ENCODE measurements at regions not wholly inside any gene's neighbourhood (a gene's known extent, or its start where the extent isn't known, plus 50 kb on each side); places are given as distances from the start of the nearest gene placed in this dataset.
A peak's percentile ranks its signal among the peaks of the same experiment; 100 is the strongest.

DNA sequence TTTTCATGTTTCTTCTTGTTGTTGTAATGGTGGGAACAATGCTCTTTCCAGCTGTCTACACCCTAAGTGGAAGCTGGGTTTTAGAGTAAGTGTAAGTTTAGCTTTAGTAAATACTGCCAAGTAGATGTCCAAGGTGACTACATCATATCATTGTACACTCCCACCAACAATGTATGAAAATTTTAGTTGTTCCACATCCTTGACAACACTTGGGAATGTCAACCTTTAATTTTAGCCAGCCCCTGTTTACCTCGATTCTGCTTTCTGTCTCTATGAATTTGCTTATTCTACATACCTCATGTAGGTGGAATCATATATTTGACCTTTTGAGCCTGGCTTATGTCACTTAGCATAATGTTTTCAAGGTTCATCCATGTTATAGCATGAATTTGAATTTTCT is 93.0 kb downstream of the MTPAP start:
- no peaks in the 10 kb centered on the region for H3K4me1 Mint-ChIP-seq
- H3K9me3 Mint-ChIP-seq = peaks cover 22% of the 10 kb centered on the region
- H3K4me3 Mint-ChIP-seq = no peak overlapping the region
- H3K36me3 Mint-ChIP-seq = peaks cover 11% of the 10 kb centered on the region
- no peak overlapping the region for H3K27ac Mint-ChIP-seq
- peaks cover 22% of the 10 kb centered on the region for H3K27me3 Mint-ChIP-seq

DNA sequence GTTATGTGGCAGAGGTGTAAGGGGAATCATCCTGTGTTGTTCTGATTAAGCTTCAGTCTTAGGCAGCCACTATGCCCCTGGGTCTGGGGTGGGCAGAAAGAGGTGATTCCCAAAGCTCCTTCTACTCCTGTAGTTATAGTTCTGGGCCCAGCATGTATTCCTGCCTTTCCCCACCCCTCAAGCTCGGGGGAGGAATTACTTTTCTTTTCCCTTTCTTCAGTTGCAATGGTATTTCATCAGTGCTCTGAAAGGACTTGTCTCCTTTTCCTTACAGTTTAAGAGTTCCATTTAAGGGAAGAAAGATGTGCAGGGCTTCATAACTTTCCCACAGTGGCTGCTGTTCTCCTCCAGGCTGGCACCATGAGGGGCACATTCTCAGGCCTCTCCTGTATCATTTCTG is 94.2 kb downstream of the MTPAP start:
- Mint-ChIP-seq H3K4me1 (no peaks in the 10 kb centered on the region), H3K4me3 (no peak overlapping the region), H3K27me3 (peaks cover 20% of the 10 kb centered on the region), H3K27ac (no peak overlapping the region), H3K36me3 (peaks cover 11% of the 10 kb centered on the region), H3K9me3 (peaks cover 22% of the 10 kb centered on the region)

DNA sequence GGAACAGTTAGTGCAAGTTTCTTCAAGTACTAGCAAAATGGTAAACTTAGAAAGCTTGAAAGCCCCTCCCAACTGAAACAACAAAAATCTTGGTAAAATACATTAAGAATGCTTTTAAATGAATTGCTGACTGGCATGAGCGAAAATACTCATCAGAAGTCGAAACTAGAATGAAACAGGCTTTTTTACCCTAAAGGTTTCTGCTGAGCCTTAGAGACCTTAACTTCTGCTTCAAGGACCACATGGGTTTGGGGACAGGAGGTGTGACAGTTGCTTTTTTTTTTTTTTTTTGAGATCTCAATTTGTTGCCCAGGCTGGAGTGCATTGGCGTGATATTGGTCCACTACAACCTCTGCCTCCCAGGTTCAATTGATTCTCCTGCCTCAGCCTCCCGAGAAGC is 100.3 kb downstream of the MTPAP start:
- H3K36me3 Mint-ChIP-seq = peaks cover 2% of the 10 kb centered on the region
- no peak overlapping the region for H3K4me3 Mint-ChIP-seq
- H3K27ac Mint-ChIP-seq = no peak overlapping the region
- H3K9me3 Mint-ChIP-seq = peaks cover 12% of the 10 kb centered on the region
- H3K4me1 Mint-ChIP-seq = peaks cover 10% of the 10 kb centered on the region
- peaks cover 2% of the 10 kb centered on the region for H3K27me3 Mint-ChIP-seq

DNA sequence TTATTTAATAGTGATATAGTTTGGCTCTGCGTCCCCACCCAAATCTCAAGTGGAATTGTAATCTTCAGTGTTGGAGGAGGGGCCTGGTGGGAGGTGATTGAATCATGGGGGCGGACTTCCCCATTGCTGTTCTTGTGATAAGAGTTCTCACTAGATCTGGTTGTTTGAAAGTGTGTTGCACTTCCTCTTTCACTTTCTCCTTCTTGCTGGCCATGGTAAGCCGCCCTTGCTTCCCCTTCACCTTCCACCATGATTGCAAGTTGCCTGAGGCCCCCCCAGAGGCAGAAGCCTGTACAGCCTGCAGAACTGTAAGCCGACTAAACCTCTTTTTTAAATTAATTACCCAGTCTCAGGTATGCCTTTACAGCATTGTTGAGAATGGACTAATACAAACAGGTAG is 101.4 kb downstream of the MTPAP start:
- H3K4me3 Mint-ChIP-seq = peak overlapping the region; percentile 15
- no peak overlapping the region for H3K27ac Mint-ChIP-seq
- peaks cover 10% of the 10 kb centered on the region for H3K4me1 Mint-ChIP-seq
- H3K27me3 Mint-ChIP-seq = peaks cover under 1% of the 10 kb centered on the region
- no peaks in the 10 kb centered on the region for H3K36me3 Mint-ChIP-seq
- H3K9me3 Mint-ChIP-seq = peaks cover 6% of the 10 kb centered on the region

DNA sequence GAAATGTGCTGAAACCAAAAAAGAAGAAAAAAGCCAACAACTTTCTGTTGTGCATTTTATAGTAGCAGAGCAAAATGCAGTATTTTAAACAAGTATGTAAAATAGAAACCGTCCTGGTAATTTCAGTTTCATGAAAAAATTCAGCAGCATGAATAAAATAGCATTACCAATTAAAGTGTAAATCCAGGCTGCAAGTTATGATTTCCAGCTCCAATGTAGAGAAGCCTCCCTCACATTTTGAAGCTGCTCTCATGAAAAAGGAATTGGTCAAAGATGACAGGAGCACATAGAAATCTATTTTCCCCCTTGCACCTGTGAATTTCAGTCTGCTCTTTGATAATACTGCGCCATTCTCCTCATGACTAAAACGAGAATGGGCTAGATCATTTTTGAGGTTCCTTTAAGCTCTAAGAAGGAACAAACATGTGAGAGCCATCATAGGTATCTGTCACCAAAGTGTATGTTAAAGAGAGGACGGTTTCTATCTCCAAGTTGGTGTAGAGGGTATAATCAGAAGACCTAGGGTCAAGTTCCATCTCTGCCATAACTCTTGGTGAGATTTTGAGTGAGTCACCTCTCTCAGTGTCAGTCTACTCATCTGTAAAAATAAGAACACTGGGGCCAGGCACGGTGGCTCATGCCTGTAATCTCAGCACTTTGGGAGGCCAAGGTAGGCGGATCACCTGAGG is 107.5 kb downstream of the MTPAP start:
- no peaks in the 10 kb centered on the region for H3K9me3 Mint-ChIP-seq
- H3K4me1 Mint-ChIP-seq = no peaks in the 10 kb centered on the region

DNA sequence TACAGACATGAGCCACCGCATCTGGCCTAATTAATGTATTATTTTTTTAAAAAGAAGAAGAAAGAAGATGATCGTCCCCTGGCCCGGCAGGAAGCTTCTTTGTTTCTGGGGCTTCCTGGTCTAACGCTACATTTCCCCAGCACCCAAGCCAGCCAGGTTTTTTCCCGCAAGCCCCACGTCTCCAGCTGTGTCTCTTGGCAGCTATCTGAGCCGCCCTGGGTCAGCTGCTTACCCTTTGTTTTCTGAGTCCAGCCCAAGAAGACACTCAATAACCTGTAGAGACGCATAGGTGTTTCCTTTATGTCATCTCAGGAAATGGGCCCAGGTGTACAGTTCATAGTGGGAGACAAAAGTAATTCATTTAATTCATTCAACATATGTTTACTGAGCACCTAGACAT is 110.2 kb downstream of the MTPAP start:
- H3K4me1 Mint-ChIP-seq = no peaks in the 10 kb centered on the region
- no peak overlapping the region for H3K4me3 Mint-ChIP-seq
- H3K9me3 Mint-ChIP-seq = no peaks in the 10 kb centered on the region
- peaks cover 11% of the 10 kb centered on the region for H3K27me3 Mint-ChIP-seq
- no peak overlapping the region for H3K27ac Mint-ChIP-seq
- no peaks in the 10 kb centered on the region for H3K36me3 Mint-ChIP-seq

More for the DNA sequence above, 107.5 kb downstream of the MTPAP start:
- no peak overlapping the region for H3K4me3 Mint-ChIP-seq
- H3K27me3 Mint-ChIP-seq = peaks cover 5% of the 10 kb centered on the region
- H3K36me3 Mint-ChIP-seq = no peaks in the 10 kb centered on the region
- H3K27ac Mint-ChIP-seq = no peak overlapping the region

DNA sequence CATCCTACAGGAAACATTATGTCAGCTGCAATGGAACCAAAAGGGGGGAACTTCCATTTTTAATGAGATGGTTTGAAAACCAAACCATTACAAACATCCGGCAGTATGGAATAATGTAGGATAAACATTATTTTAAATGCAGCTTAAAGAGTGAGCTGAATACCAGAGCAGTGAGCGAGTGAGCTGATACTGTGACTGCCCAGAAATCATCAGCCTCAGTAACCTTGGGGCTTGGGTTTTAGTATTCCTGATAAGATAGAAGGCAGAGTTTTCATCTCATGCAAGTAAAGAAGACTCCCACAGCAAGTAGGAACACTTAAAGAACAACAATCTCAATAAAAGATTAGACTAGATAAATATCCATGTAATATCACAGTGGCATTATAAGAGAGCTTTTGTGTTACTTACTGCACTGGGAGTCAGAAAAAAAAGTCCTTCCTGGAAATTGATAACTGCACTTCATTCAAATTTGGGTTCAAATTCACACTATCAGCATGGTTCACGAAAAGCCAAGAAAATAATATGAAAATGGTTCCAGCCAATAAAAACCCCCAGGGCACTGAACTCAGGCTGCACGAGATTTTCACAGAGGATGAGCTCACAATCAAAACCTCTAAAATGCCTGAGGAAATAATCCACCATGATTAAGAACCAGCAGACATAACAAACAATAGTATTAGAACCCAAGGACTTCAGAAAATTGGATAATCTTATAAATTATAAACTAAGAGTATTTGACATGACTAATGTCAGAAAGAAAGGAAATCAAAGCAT is 115.7 kb downstream of the MTPAP start:
- no peaks in the 10 kb centered on the region for H3K36me3 Mint-ChIP-seq
- no peak overlapping the region for H3K27ac Mint-ChIP-seq
- H3K4me3 Mint-ChIP-seq = no peak overlapping the region
- peaks cover 11% of the 10 kb centered on the region for H3K27me3 Mint-ChIP-seq
- H3K4me1 Mint-ChIP-seq = no peaks in the 10 kb centered on the region
- no peaks in the 10 kb centered on the region for H3K9me3 Mint-ChIP-seq

DNA sequence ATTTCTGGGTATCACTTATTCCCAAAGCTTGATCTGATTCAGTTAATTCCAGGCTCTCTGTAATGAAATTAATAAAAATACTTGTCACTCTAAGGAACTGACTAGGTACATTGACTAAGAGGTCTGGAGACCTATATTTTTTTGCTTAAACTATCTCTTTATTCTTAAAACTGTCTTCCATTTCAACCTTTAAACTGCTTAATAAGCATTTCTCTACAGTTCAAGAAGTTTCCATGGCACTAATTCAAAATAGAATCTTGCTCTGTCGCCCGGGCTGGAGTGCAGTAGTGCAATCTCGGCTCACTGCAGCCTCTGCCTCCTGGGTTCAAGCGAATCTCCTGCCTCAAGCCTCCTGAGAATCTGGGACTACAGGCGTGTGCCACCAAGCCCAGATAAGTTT is 117.4 kb downstream of the MTPAP start:
- H3K27ac Mint-ChIP-seq = no peak overlapping the region
- H3K27me3 Mint-ChIP-seq = peaks cover 13% of the 10 kb centered on the region
- no peaks in the 10 kb centered on the region for H3K36me3 Mint-ChIP-seq
- no peaks in the 10 kb centered on the region for H3K9me3 Mint-ChIP-seq
- no peak overlapping the region for H3K4me3 Mint-ChIP-seq
- H3K4me1 Mint-ChIP-seq = no peaks in the 10 kb centered on the region

DNA sequence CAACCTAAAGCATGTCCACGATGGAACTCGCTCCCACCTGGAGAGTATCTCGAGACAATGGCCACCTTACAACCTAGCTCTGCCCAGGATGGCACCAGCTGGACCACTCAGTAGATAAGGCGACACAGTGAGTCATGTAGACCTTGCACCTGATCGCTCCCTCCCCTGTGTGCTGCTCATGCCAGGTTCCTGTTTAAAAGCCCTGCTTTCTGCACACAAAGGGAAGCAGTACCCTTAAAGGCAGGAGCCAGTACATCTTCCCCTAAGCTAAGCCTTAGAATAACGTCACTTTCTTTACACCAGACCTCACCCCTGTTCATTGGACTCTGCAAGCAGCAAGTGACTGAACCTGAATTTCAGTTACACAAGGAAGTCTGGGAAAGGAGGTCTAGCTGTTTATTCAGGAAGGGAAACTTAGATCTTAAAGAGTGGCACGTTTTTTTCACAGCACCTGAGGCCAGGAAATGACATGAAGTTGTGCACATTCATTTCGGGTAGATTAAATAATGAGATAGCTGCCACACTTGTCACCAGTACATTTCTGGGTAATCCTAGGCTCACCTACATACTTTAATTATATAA is 117.9 kb downstream of the MTPAP start:
- H3K4me1 Mint-ChIP-seq = no peaks in the 10 kb centered on the region
- no peaks in the 10 kb centered on the region for H3K36me3 Mint-ChIP-seq
- H3K27me3 Mint-ChIP-seq = peaks cover 12% of the 10 kb centered on the region
- no peaks in the 10 kb centered on the region for H3K9me3 Mint-ChIP-seq
- no peak overlapping the region for H3K4me3 Mint-ChIP-seq
- no peak overlapping the region for H3K27ac Mint-ChIP-seq

DNA sequence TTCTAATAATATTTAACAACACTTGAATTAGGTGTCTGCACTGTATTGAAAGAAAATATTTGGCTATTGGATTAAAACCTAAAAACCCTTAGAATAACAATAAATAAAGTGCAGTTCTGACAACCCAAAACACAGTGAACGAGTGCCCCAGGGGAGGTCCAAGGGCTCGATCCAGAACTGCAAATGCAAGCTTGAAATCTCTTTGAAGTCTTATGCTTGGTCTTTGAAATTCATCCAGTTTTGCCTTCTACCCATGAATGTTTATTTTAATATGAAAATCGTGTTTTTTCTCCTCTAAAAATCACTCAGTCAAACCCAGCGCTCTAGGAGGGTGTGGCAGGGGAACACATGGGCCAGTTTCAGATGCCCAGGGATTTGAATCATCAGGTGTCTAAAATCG is 119.5 kb downstream of the MTPAP start:
- Mint-ChIP-seq H3K27me3 (peaks cover 9% of the 10 kb centered on the region), H3K36me3 (no peaks in the 10 kb centered on the region), H3K4me1 (no peaks in the 10 kb centered on the region), H3K27ac (no peak overlapping the region), H3K9me3 (no peaks in the 10 kb centered on the region), H3K4me3 (no peak overlapping the region)

DNA sequence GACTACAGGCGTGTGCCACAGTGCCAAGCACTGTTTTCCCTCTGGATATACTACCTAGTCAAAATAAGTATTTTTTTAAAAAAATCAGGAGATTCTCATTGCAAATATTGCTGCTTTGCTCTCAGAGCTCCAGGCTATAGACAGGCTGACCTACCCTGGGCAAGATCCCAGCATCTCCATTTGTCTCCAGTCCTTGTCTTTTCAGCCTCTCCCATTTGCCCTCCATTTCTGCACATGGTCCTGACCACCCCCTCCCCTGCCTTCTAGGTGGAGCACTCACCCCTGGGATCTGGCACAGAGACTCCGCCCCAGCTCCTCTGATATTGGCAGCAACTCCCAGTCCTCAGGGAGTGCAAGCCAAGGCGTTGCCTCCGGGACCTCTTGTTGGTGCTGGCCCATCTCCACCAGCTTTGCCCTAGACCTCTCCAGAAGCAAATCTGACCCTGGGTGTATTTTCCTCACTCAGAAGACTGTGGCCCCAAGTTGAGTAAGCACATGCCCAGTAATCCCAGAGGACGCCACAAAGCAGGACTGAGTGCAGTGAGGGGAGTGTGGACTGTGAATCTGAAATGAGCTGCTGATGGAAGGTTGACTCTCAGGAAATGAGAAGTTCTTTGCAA is 120.6 kb downstream of the MTPAP start:
- Mint-ChIP-seq H3K27me3 (peaks cover 6% of the 10 kb centered on the region), H3K4me3 (no peak overlapping the region), H3K27ac (no peak overlapping the region), H3K36me3 (no peaks in the 10 kb centered on the region), H3K9me3 (no peaks in the 10 kb centered on the region), H3K4me1 (no peaks in the 10 kb centered on the region)

DNA sequence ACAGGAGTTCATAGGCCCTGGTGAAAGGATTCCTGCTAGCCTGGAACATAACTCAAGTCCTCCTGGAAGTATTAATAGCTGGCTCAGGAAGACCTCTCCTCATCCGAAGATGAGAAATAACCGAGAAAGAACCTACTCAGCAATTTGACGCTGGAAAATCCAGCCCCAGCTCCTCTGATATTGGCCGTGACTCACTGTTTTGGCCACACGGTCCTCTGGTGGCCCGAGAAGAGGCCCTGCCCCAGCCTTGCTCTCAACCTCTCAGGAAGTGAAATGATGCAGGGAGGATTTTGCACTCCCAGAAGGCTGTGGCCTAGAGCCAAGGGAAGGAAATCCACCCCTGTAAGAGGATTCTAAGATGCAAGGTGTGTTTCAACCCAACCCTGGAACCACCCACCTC is 121.6 kb downstream of the MTPAP start:
- Mint-ChIP-seq H3K4me1 (no peaks in the 10 kb centered on the region), H3K4me3 (no peak overlapping the region), H3K36me3 (no peaks in the 10 kb centered on the region), H3K27ac (no peak overlapping the region), H3K9me3 (no peaks in the 10 kb centered on the region), H3K27me3 (peaks cover 2% of the 10 kb centered on the region)

DNA sequence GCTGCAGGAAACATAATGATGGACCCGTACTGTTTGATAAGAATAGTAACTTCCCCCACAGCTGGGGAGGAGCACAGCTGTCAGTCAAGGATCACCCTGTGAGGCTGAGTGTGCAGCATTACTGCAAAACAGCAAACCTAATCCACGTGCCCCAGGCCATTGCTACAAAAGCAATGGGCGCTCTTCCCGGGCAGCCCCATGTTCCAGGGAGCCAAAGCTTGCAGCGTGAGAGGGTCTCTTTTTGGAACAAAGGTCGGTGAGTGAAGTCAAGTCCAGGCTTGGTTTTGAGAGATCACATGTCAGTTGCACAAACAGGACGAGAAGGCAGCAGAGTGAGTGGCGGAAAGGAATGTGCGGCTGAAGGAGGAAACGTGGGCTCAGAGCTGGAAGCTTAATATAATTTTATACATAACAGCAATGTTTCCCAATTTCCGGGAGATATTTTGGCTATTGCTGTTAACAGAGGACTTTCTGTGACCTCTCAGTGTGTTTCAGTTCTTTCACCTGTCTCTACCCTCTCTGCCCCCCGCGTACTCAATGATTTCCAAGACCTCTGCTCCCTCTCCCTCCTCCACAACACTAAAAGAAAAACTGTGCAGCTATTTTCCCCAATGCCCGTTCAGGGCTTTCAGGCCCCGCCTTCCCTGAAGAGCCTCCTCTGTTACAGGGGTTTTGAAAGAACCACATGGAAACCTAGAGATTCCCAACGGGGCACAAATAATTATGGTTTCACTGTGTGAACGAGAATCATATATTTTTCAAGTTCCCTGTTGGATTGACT is 128.9 kb downstream of the MTPAP start:
- Mint-ChIP-seq H3K9me3 (no peaks in the 10 kb centered on the region), H3K4me3 (no peak overlapping the region), H3K36me3 (no peaks in the 10 kb centered on the region), H3K27ac (no peak overlapping the region), H3K27me3 (peaks cover 21% of the 10 kb centered on the region), H3K4me1 (peaks cover 13% of the 10 kb centered on the region)

DNA sequence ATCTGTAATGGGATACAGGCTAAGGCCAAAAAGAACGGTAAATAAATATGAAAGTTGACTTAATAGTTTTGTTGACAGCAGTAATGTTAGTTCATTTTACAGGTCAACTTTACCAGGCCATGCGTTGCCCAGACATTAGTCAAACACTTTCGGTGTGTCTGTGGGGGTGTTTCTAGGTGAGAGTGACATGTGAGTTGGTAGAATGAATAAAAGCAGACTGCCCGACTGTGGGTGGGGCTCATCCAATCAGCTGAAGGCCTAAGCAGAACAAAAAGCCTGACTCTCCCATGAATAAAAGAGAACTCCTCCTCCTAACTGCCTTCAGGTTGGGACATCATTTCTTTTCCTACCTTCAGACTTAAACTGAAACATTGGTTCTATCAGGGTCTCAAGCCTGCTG is 132.3 kb downstream of the MTPAP start:
- H3K4me1 Mint-ChIP-seq = peaks cover 13% of the 10 kb centered on the region
- H3K27ac Mint-ChIP-seq = no peak overlapping the region
- no peak overlapping the region for H3K4me3 Mint-ChIP-seq
- no peaks in the 10 kb centered on the region for H3K36me3 Mint-ChIP-seq
- no peaks in the 10 kb centered on the region for H3K9me3 Mint-ChIP-seq
- peaks cover 19% of the 10 kb centered on the region for H3K27me3 Mint-ChIP-seq

DNA sequence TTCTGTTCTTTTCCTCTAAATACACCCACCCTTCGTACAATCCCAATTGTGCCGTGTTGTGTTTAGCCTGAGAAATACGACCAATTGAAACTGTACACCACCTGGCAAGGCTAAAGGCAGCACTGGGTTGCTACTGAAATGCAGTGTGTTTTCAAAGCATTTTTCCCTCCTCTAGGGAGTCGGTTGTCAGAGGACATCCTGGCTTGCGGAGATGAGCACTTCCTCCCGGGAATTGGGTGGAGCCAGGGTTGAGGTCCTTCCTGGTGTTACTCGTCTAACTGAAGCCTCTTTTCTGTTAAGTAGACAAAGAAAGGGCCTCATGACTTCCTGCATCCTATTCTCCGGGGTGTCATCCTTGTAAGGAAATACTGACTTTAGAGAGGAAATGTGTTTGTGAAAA is 133.5 kb downstream of the MTPAP start:
- Mint-ChIP-seq H3K4me3 (no peak overlapping the region), H3K27me3 (peaks cover 13% of the 10 kb centered on the region), H3K27ac (no peak overlapping the region), H3K36me3 (no peaks in the 10 kb centered on the region), H3K4me1 (peaks cover 13% of the 10 kb centered on the region), H3K9me3 (no peaks in the 10 kb centered on the region)

All from activated naive CD4-positive, alpha-beta T cell treated with anti-CD3 and anti-CD28 coated beads, Interleukin-2, amount 50 U/mL, for 24 hours (primary cell).